Activated T-helper 9 cell treated with anti-CD3 and anti-CD28 coated beads, Interleukin-2, amount 50 U/mL, for 16 hours (primary cell): ENCODE measurements at regions not wholly inside any gene's neighbourhood (a gene's known extent, or its start where the extent isn't known, plus 50 kb on each side); places are given as distances from the start of the nearest gene placed in this dataset.

Experiments used
- DNase-seq: peaks from one replicate; pipeline ENCODE4 v3.0.0-alpha.2; 2020; ENCODE audit warnings: low read depth

GRCh38 chr7:25913598-25914224 is 238.3 kb upstream of the NFE2L3 start:
- DNase-seq: no peak

GRCh38 chr7:25918731-25919130 is 233.3 kb upstream of the NFE2L3 start:
- no peak for DNase-seq

- no peak for DNase-seq
Measured at GRCh38 chr7:25922296-25922695, 229.7 kb upstream of the NFE2L3 start.

GRCh38 chr7:25923741-25924460 is 228.1 kb upstream of the NFE2L3 start:
- no peak for DNase-seq

- no peak for DNase-seq
Measured at GRCh38 chr7:25926009-25926408, 226.0 kb upstream of the NFE2L3 start.

GRCh38 chr7:25926451-25926850 is 225.5 kb upstream of the NFE2L3 start:
- DNase-seq: no peak

- DNase-seq: no peak
Measured at GRCh38 chr7:25926891-25927625, 224.9 kb upstream of the NFE2L3 start.

- DNase-seq: no peak
Measured at GRCh38 chr7:25927626-25927978, 224.4 kb upstream of the NFE2L3 start.

- DNase-seq: no peak
Measured at GRCh38 chr7:25928549-25929330, 223.3 kb upstream of the NFE2L3 start.

GRCh38 chr7:25929448-25929847 is 222.6 kb upstream of the NFE2L3 start:
- DNase-seq: no peak

GRCh38 chr7:25930492-25931048 is 221.4 kb upstream of the NFE2L3 start:
- DNase-seq: no peak

GRCh38 chr7:25931156-25931555 is 220.8 kb upstream of the NFE2L3 start:
- no peak for DNase-seq

GRCh38 chr7:25933921-25934320 is 218.1 kb upstream of the NFE2L3 start:
- DNase-seq: no peak

- DNase-seq: no peak
Measured at GRCh38 chr7:25940086-25940906, 211.7 kb upstream of the NFE2L3 start.

- no peak for DNase-seq
Measured at GRCh38 chr7:25944777-25945515, 207.1 kb upstream of the NFE2L3 start.

- DNase-seq: no peak
Measured at GRCh38 chr7:25945608-25946007, 206.4 kb upstream of the NFE2L3 start.

GRCh38 chr7:25946181-25946580 is 205.8 kb upstream of the NFE2L3 start:
- DNase-seq: no peak

GRCh38 chr7:25947669-25948516 is 204.1 kb upstream of the NFE2L3 start:
- no peak for DNase-seq

- no peak for DNase-seq
Measured at GRCh38 chr7:25949736-25950487, 202.1 kb upstream of the NFE2L3 start.
